CD4-positive, alpha-beta T cell (primary cell): ENCODE measurements at regions not wholly inside any gene's neighbourhood (a gene's known extent, or its start where the extent isn't known, plus 50 kb on each side); places are given as distances from the start of the nearest gene placed in this dataset.
"Not testable (repeated sequence)": the region's sequence is repeated elsewhere in the genome, so short reads cannot be mapped to it uniquely, and the experiment has no call there.

Experiments
- ATAC-seq: fragments of 200-7000 bp; cut with Tn5 transposase; one replicate; pipeline ENCODE4 v1.10.0; 2022; ENCODE audit warnings: mild to moderate bottlenecking; ENCODE audit not compliant: poor library complexity
- CTCF ChIA-PET: fragments of 350-600 bp; sonication (Branson Sonifier 250); formaldehyde crosslinking; loops from one replicate; lab custom pipeline; 2021; ENCODE audit warnings: antibody characterized with exemption, inconsistent platforms; lab: Charles Lee
- POLR2A ChIA-PET: fragments of 350-600 bp; sonication (Branson Sonifier 250); formaldehyde crosslinking; loops from one replicate; lab custom pipeline; 2021; ENCODE audit warnings: antibody characterized with exemption, inconsistent platforms; lab: Charles Lee
- DNase-seq, 14 experiments: peaks; one replicate each; pipeline ENCODE4 v3.0.0-alpha.2; 2013 to 2020; ENCODE audit warnings: mixed read lengths in 2 of 14
- H3K27ac ChIP-seq, 2 donors: one replicate each; pipeline versions ENCODE4 v1.5.1 to v1.7.0; 2013; ENCODE audit warnings: low read length in 2 of 2, low read depth in 1 of 2, mild to moderate bottlenecking in 1 of 2
- H3K27me3 ChIP-seq, 2 experiments: 1 replicate in 1 of 2; 2 replicates in 1 of 2; pipeline versions ENCODE4 v1.6.1 to v1.7.0; 2013; ENCODE audit warnings: low read length in 2 of 2, control low read depth in 1 of 2, mild to moderate bottlenecking in 1 of 2, moderate library complexity in 1 of 2; ENCODE audit not compliant: insufficient read depth in 2 of 2, control insufficient read depth in 1 of 2
- H3K36me3 ChIP-seq: one replicate; pipeline ENCODE4 v1.6.1; 2013; ENCODE audit warnings: low read length, control low read depth; ENCODE audit not compliant: insufficient read depth
- H3K4me1 ChIP-seq: one replicate; pipeline ENCODE4 v1.6.1; 2013; ENCODE audit warnings: low read length, control low read depth; ENCODE audit not compliant: insufficient read depth
- H3K4me3 ChIP-seq: one replicate; pipeline ENCODE4 v1.5.1; 2013; ENCODE audit warnings: mild to moderate bottlenecking, low read length, moderate library complexity
- H3K9me3 ChIP-seq, 2 experiments: 1 replicate in 1 of 2; 2 replicates in 1 of 2; pipeline versions ENCODE4 v1.6.1 to v1.7.0; 2013; ENCODE audit warnings: low read length in 2 of 2, mild to moderate bottlenecking in 2 of 2, control low read depth in 1 of 2, moderate library complexity in 1 of 2; ENCODE audit not compliant: control insufficient read depth in 1 of 2, insufficient read depth in 1 of 2
- H3K27ac Mint-ChIP-seq: one replicate; pipeline ENCODE4 v1.8.0; 2020; ENCODE audit warnings: mixed read lengths
- H3K27me3 Mint-ChIP-seq: one replicate; pipeline ENCODE4 v1.8.0; 2021; ENCODE audit warnings: mixed read lengths
- H3K36me3 Mint-ChIP-seq: one replicate; pipeline ENCODE4 v1.8.0; 2021; ENCODE audit warnings: low read depth, mixed read lengths
- H3K4me1 Mint-ChIP-seq: one replicate; pipeline ENCODE4 v1.8.0; 2021; ENCODE audit warnings: low read depth, mixed read lengths
- H3K4me3 Mint-ChIP-seq: one replicate; pipeline ENCODE4 v1.8.0; 2020; ENCODE audit warnings: mild to moderate bottlenecking, mixed read lengths
- H3K9me3 Mint-ChIP-seq: one replicate; pipeline ENCODE4 v1.8.0; 2020; ENCODE audit warnings: mixed read lengths
- CTCF ChIP-seq: fragments of 200-600 bp; IDR thresholded peaks from one replicate; pipeline ENCODE4 v1.8.0; 2022; ENCODE audit warnings: antibody characterized with exemption, mild to moderate bottlenecking
- intact Hi-C, 2 experiments: fragments of 100-400 bp; cut with DNase I in 1 of 2; cut with micrococcal nuclease in 1 of 2; formaldehyde crosslinking; loops; one replicate each; pipeline versions ENCODE4 v1.15.1 to v1.9.0; 2023 to 2025; cut with DNase I, micrococcal nuclease

DNA sequence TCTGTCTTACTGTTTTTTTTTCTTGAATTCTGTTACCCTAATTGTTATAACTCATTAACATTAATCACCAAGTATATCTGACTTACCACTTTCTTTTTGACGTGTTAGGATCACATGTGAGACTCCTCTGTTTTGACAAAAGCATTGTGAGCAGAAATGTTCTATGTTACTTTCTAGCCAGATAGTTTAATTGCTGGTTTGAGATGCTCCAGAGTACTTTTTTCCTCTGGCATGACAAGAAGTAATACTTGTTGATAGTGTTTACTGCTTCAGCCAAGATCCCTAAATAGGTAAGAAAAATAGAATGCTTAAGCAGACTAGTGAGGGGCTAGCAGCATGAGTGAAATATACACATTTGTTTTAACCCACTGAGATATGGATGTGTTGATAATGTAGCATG is 303.9 kb upstream of the PABPC4L start:
- POLR2A ChIA-PET: no interaction called here
- Histone ChIP-seq H3K27me3 (no peaks in the 10 kb centered on the region), H3K36me3 (no peaks in the 10 kb centered on the region), H3K9me3 (peaks cover 0 to 12% of the 10 kb centered on the region in 2 experiments), H3K4me3 (no peak overlapping the region), H3K27ac (no peak overlapping the region), H3K4me1 (no peaks in the 10 kb centered on the region)
- H3K27me3 Mint-ChIP-seq: no peaks in the 10 kb centered on the region
- TF ChIP-seq CTCF: no peak
- DNase-seq (no peak), ATAC-seq (no peak)
- peaks cover 14% of the 10 kb centered on the region for H3K9me3 Mint-ChIP-seq
- no peak overlapping the region for H3K4me3 Mint-ChIP-seq
- CTCF ChIA-PET: no interaction called here
- no peak overlapping the region for H3K27ac Mint-ChIP-seq
- H3K4me1 Mint-ChIP-seq: no peaks in the 10 kb centered on the region
- intact Hi-C loops: no loop called here
- no peaks in the 10 kb centered on the region for H3K36me3 Mint-ChIP-seq

DNA sequence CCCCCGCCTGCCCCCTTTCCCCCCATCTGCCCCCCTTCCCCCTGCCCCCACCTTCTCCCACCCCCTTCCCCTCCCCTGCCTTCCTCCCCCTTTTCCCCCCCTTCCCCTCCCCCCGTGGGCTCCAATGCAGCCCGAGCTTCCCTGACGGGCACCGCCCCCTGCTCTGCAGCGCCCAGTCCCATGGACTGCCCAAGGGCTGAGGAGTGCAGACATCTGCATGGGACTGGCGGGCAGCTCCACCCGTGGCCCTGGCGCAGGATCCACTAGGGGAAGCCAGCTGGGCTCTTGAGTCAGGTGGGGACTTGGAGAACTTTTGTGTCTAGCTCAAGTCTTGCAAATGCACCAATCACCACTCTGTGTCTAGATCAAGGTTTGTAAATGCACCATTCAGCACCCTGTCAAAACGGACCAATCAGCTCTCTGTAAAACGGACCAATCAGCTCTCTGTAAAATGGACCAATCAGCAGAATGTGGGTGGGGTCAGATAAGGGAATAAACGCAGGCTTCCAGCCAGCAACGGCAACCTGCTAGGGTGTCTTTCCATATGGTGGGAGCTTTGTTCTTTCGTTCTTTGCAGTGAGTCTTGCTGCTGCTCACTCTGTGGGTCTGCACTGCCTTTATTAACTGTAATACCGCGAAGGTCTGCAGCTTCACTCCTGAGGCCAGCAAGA is 300.5 kb upstream of the PABPC4L start:
- Mint-ChIP-seq H3K27ac (no peak overlapping the region), H3K9me3 (peaks cover 14% of the 10 kb centered on the region), H3K4me3 (no peak overlapping the region), H3K27me3 (no peaks in the 10 kb centered on the region), H3K4me1 (no peaks in the 10 kb centered on the region), H3K36me3 (no peaks in the 10 kb centered on the region)
- no peak overlapping the region for H3K4me3 ChIP-seq
- POLR2A ChIA-PET: no interaction called here
- DNase-seq (peak in 1 of 14 experiments; percentile 5), ATAC-seq (no peak)
- H3K27ac ChIP-seq: no peak overlapping the region
- intact Hi-C loops: no loop called here
- H3K27me3 ChIP-seq: no peaks in the 10 kb centered on the region
- TF ChIP-seq CTCF: no peak
- H3K9me3 ChIP-seq: peaks cover 0 to 12% of the 10 kb centered on the region in 2 experiments
- H3K4me1 ChIP-seq: no peaks in the 10 kb centered on the region
- CTCF ChIA-PET: no interaction called here
- no peaks in the 10 kb centered on the region for H3K36me3 ChIP-seq

GRCh38 chr4:134501488-134501887 is 299.9 kb upstream of the PABPC4L start:
- DNase-seq, ATAC-seq, H3K27me3 ChIP-seq, H3K4me1 Mint-ChIP-seq, intact Hi-C loops, CTCF ChIA-PET, H3K27me3 Mint-ChIP-seq, H3K27ac Mint-ChIP-seq, H3K4me3 Mint-ChIP-seq, H3K36me3 Mint-ChIP-seq, H3K27ac ChIP-seq, H3K4me3 ChIP-seq, POLR2A ChIA-PET, H3K36me3 ChIP-seq, H3K4me1 ChIP-seq: not testable (repeated sequence)
- peaks cover 14% of the 10 kb centered on the region for H3K9me3 Mint-ChIP-seq
- peaks cover 0 to 12% of the 10 kb centered on the region in 2 experiments for H3K9me3 ChIP-seq

DNA sequence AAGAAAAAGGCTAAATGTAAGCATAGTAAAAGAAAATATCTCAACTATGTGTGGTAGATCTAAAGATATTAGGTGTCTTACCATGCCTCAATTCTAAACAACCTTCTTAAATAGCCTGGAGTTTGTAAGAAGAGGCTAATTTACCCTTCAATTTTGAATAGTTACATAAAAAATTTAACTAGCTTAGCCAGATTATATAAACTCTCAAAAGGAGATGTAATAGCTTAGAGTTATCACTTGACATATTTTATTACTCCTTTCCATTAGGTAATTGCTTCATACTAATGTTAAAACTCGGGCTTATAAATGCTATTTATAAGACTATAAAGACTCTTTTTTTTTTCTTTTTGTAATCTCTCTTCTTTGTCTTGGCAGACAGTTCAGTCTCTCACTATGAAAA is 297.5 kb upstream of the PABPC4L start:
- ATAC-seq (no peak), DNase-seq (no peak)
- Mint-ChIP-seq H3K4me3 (no peak overlapping the region), H3K4me1 (no peaks in the 10 kb centered on the region), H3K9me3 (peaks cover 15% of the 10 kb centered on the region), H3K27me3 (no peaks in the 10 kb centered on the region), H3K36me3 (no peaks in the 10 kb centered on the region), H3K27ac (no peak overlapping the region)
- H3K4me1 ChIP-seq: no peaks in the 10 kb centered on the region
- H3K27me3 ChIP-seq: no peaks in the 10 kb centered on the region
- H3K4me3 ChIP-seq: no peak overlapping the region
- H3K36me3 ChIP-seq: no peaks in the 10 kb centered on the region
- ChIA-PET CTCF (no interaction called here), POLR2A (no interaction called here)
- intact Hi-C loops: no loop called here
- H3K9me3 ChIP-seq: peaks cover 0 to 12% of the 10 kb centered on the region in 2 experiments
- TF ChIP-seq CTCF: no peak
- no peak overlapping the region for H3K27ac ChIP-seq
